ENCODE measurements at regions not wholly inside any gene's neighbourhood (a gene's known extent, or its start where the extent isn't known, plus 50 kb on each side); places are given as distances from the start of the nearest gene placed in this dataset.

GRCh38 chr10:118472415-118473304, 122.8 kb downstream of the PRLHR start:
- no peak for TF ChIP-seq TCF7L2 (IDR thresholded peaks at IDR 0.05; ENCODE audit: low read depth, low read length)
- TF ChIP-seq POLR2AphosphoS5 (IDR thresholded peaks at IDR 0.05; ENCODE audit: low read depth, low read length), result no peak
- no peak for TF ChIP-seq CTCF (IDR thresholded peaks at IDR 0.05)
- TF ChIP-seq REST (IDR thresholded peaks at IDR 0.05; ENCODE audit: insufficient read depth in 1 of 2, low read depth in 2 of 2, low read length in 1 of 2), result no peak
- TF ChIP-seq SIN3A (IDR thresholded peaks at IDR 0.05; ENCODE audit: borderline replicate concordance, insufficient read depth, low read depth, low read length), result no peak
- CTCF ChIA-PET, result no interaction called here
- Histone ChIP-seq H3K27me3 (ENCODE audit: control insufficient read depth, insufficient read depth, low read length) (peaks cover 21% of the 10 kb centered on the region), H3K4me3 (ENCODE audit: low read depth in 2 of 2, low read length in 2 of 2) (no peak overlapping the region), H3K4me1 (ENCODE audit: control insufficient read depth, insufficient read depth, low read length) (no peaks in the 10 kb centered on the region), H3K27ac (ENCODE audit: low read length) (no peak overlapping the region), H3K9me3 (ENCODE audit: control insufficient read depth, insufficient read depth, low read depth, low read length) (no peaks in the 10 kb centered on the region), H3K36me3 (ENCODE audit: control insufficient read depth, insufficient read depth, low read length) (no peaks in the 10 kb centered on the region)
- ATAC-seq, result no peak
- intact Hi-C loops (cut with micrococcal nuclease; ENCODE audit: unreplicated experiment) (no loop called here), in situ Hi-C loops (cut with HindIII; ENCODE audit: low pct_unique_long_range_greater_than_20kb, low sequenced_read_pairs) (no loop called here)
- no TSS peak for BruUV-seq (replicated peaks)
- no peak for DNase-seq (ENCODE audit: low read depth, low spot score)
- POLR2A ChIA-PET, result no interaction called here

GRCh38 chr10:118471863-118472262, 123.6 kb downstream of the PRLHR start:
- POLR2A ChIA-PET, result no interaction called here
- BruUV-seq (replicated peaks), result no TSS peak
- intact Hi-C loops (cut with micrococcal nuclease; ENCODE audit: unreplicated experiment) (no loop called here), in situ Hi-C loops (cut with HindIII; ENCODE audit: low pct_unique_long_range_greater_than_20kb, low sequenced_read_pairs) (no loop called here)
- H3K9me3 ChIP-seq (ENCODE audit: control insufficient read depth, insufficient read depth, low read depth, low read length), result no peaks in the 10 kb centered on the region
- TF ChIP-seq TCF7L2 (IDR thresholded peaks at IDR 0.05; ENCODE audit: low read depth, low read length), result no peak
- TF ChIP-seq REST (IDR thresholded peaks at IDR 0.05; ENCODE audit: insufficient read depth in 1 of 2, low read depth in 2 of 2, low read length in 1 of 2), result no peak
- no peak for TF ChIP-seq POLR2AphosphoS5 (IDR thresholded peaks at IDR 0.05; ENCODE audit: low read depth, low read length)
- TF ChIP-seq SIN3A (IDR thresholded peaks at IDR 0.05; ENCODE audit: borderline replicate concordance, insufficient read depth, low read depth, low read length), result no peak
- CTCF ChIA-PET, result no interaction called here
- no peak for DNase-seq (ENCODE audit: low read depth, low spot score)
- H3K36me3 ChIP-seq (ENCODE audit: control insufficient read depth, insufficient read depth, low read length), result no peaks in the 10 kb centered on the region
- no peaks in the 10 kb centered on the region for H3K4me1 ChIP-seq (ENCODE audit: control insufficient read depth, insufficient read depth, low read length)
- no peak overlapping the region for H3K27ac ChIP-seq (ENCODE audit: low read length)
- no peak overlapping the region for H3K4me3 ChIP-seq (ENCODE audit: low read depth in 2 of 2, low read length in 2 of 2)
- ATAC-seq, result no peak
- peaks cover 28% of the 10 kb centered on the region for H3K27me3 ChIP-seq (ENCODE audit: control insufficient read depth, insufficient read depth, low read length)
